HK-2 (cell line): ENCODE measurements at regions not wholly inside any gene's neighbourhood (a gene's known extent, or its start where the extent isn't known, plus 50 kb on each side); places are given as distances from the start of the nearest gene placed in this dataset.
"Not testable (repeated sequence)": the region's sequence is repeated elsewhere in the genome, so short reads cannot be mapped to it uniquely, and the experiment has no call there.

ENCODE experiments used
- DNase-seq: peaks from one replicate; pipeline ENCODE4 v3.0.0-alpha.2; 2018; ENCODE audit not compliant: unreplicated experiment

GRCh38 chr3:178087376-178087775, 448.9 kb upstream of the KCNMB2 start:
- no peak for DNase-seq

DNA sequence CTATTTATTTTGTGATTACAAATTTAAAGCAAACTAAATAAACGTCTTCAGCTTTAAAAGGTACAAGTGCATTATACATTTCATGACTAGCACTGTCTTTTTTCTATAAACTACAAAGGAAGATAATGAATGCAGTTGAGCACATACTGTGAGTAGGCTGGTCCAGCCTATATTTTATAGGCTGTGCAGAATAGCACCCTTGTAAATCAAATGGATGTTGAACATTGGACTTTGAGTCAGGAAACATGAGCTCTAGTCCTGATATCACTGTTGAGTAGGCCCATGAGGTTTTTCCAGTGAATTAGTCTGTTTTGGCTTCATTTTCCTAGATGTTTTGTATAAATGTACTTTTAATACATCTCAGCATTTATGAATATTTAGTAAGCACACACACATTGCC, 447.3 kb upstream of the KCNMB2 start:
- DNase-seq: no peak

GRCh38 chr3:178090899-178091298, 445.3 kb upstream of the KCNMB2 start:
- DNase-seq: no peak

GRCh38 chr3:178095522-178095921, 440.7 kb upstream of the KCNMB2 start:
- no peak for DNase-seq

GRCh38 chr3:178096955-178097354, 439.3 kb upstream of the KCNMB2 start:
- DNase-seq: no peak

GRCh38 chr3:178097576-178097975, 438.7 kb upstream of the KCNMB2 start:
- DNase-seq: no peak

- DNase-seq: no peak
Observed at GRCh38 chr3:178099274-178099673, 437.0 kb upstream of the KCNMB2 start.

- DNase-seq: no peak
Observed at GRCh38 chr3:178099862-178100261, 436.4 kb upstream of the KCNMB2 start.

DNA sequence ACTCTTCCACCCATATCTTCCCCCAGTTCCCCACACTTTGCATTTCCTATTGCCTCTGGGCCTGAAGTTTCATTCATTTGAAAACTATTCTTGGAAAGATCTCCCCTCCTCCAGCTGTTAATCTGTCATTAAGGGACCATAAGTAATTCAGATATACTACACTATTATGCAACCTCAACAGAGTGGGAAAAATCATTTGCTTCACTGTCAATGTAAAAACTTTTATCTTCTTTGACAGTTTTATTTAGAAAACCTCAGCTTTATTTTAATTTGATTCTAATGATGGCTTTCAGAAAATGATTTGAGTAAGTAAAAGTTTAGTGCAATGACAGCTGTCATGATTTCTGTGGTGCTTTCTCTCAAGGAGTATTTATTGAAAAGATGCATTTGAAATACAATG, 435.3 kb upstream of the KCNMB2 start:
- no peak for DNase-seq

GRCh38 chr3:178103140-178103539, 433.1 kb upstream of the KCNMB2 start:
- DNase-seq: no peak

GRCh38 chr3:178107804-178108203, 428.4 kb upstream of the KCNMB2 start:
- DNase-seq: no peak

- DNase-seq: no peak
Observed at GRCh38 chr3:178109691-178110090, 426.5 kb upstream of the KCNMB2 start.

DNA sequence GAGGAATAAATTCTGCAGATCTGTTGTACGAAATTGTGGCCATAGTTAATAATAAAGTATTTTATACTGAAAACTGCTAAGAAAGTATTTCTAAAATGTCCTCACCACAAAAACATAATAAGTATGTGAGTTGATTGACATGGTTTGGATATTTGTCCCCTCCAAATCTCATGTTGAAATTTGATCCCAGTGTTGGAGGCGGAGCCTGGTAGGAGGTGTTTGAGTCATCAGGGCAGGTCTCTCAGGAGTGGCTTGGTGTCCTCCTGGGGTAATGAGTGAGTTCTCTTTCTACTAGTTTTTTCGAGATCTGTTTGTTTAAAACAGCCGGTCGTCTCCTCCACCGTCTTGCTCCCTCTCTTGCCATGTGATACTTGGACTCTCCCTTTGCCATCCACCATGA, 424.1 kb upstream of the KCNMB2 start:
- DNase-seq: no peak

DNA sequence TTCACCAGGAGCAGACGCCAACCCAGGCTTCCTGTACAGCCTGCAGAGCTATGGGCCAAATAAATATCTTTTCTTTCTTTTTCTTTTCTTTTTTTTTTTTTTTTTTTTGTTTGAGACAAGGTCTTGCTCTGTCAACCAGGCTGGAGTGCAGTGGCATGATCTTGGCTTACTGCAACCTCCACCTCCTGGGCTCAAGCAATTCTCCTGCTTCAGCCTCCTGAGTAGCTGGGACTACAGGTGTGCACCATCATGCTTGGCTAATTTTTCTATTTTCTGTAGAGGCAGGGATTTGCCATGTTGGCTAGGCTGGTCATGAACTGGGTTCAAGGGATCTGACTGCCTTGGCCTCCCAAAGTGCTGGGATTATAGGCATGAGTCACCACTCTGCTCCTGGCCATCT, 423.7 kb upstream of the KCNMB2 start:
- DNase-seq: not testable (repeated sequence)

DNA sequence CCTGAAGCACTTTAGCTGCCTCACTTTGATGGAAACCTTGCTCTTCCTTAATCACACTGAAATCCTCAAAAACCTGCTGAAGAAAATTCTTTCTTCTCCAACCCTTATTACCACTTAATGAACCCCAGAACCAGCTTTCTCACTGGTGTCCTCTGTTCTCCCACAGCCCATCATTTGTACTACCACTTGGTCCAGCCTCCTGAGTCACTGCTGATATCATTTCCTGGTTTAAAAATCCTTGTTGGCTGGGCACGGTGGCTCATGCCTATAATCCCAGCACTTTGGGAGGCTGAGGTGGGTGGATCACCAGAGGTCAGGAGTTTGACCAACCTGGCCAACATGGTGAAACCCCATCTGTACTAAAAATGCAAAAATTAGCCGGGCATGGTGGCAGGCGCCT, 418.6 kb upstream of the KCNMB2 start:
- DNase-seq: peak; percentile 9

GRCh38 chr3:178119608-178120295, 416.5 kb upstream of the KCNMB2 start:
- not testable (repeated sequence) for DNase-seq

- no peak for DNase-seq
Observed at GRCh38 chr3:178120367-178120766, 415.9 kb upstream of the KCNMB2 start.

DNA sequence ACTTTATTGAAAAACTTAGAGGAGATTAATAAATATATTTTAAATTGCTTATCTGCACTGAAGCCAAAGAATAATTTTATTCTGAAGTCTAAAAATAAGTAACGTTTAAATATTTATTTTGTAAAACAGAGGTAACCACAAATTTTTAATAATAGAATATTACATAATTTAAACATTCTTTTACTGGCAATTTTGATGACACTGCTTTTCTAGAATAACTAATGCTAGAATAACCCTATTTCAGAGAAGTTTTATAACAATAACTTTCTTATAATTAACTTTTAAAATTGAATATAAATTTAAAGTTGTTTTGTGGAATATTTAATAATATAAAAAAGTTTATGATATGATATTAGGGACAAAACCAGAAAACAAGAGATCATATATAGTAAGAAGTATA, 409.6 kb upstream of the KCNMB2 start:
- no peak for DNase-seq

DNA sequence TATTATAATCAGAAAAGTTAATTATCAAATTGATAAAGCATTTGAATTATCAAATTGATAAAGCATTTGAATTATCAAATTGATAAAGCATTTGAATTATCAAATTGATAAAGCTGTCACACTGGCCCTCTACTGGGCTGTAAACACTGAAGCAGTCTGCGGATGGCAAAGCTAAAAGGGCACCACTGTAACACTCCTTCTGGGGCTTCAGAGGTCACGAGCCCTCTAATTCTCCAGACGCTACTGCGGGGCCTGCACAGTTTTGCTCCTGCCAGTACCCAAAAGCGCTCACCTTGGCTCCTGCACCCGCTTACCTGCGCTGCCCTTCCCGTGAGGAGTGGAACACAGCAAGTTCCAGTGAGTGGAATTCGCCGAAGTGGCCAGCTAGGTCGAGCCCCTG, 409.0 kb upstream of the KCNMB2 start:
- DNase-seq: no peak

- DNase-seq: no peak
Observed at GRCh38 chr3:178129109-178129508, 407.1 kb upstream of the KCNMB2 start.

GRCh38 chr3:178131801-178132200, 404.4 kb upstream of the KCNMB2 start:
- DNase-seq: no peak

- no peak for DNase-seq
Observed at GRCh38 chr3:178137206-178137605, 399.0 kb upstream of the KCNMB2 start.

DNA sequence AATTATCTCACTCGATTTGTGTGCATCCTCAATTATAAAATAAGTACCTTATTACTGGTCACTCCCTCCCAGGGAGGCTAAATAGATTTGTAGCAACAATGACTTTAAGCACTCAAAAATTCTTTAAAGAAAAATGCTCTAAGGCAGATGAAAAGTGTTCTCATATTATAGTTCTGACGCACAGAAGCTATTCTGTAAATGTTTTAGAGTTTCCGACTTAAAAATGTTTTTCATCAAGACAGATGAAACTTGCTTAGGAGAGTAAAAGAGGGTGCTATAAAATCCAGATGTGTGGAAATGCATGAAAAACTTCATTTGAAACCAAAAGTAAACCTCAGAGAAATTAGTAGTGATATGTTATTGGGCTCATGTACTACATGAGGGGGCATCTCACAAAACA, 398.4 kb upstream of the KCNMB2 start:
- DNase-seq: no peak

- DNase-seq: no peak
Observed at GRCh38 chr3:178139116-178139515, 397.1 kb upstream of the KCNMB2 start.
